Activated CD4-positive, alpha-beta T cell treated with anti-CD3 and anti-CD28 coated beads, Interleukin-2, amount 50 U/mL, for 16 hours (primary cell): ENCODE measurements at regions not wholly inside any gene's neighbourhood (a gene's known extent, or its start where the extent isn't known, plus 50 kb on each side); places are given as distances from the start of the nearest gene placed in this dataset.

Experiments used
- DNase-seq: peaks from one replicate; pipeline ENCODE4 v3.0.0-alpha.2; 2020

DNA sequence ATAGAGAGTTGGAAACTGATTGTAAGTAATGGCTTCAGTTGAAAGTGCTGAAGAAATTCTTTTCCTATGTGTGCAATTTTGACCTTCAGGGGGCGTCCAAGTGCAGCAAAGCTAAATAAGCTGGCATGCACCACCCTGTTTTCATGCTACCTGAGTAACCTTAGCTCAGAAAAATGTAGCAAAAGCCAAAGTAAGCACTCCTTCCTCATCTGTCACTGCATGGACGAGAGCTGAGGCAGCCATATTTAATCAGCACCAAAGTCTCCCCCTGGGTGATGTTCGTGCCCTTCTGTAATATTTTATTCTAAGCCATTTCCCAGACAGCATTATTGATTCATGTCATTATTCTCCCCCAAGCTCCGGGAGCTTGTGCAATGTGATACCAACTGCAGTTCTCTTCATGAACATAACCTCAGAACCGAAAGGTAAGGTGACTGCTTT is 123.1 kb downstream of the RPS12 start:
- peak; percentile 24 for DNase-seq

DNA sequence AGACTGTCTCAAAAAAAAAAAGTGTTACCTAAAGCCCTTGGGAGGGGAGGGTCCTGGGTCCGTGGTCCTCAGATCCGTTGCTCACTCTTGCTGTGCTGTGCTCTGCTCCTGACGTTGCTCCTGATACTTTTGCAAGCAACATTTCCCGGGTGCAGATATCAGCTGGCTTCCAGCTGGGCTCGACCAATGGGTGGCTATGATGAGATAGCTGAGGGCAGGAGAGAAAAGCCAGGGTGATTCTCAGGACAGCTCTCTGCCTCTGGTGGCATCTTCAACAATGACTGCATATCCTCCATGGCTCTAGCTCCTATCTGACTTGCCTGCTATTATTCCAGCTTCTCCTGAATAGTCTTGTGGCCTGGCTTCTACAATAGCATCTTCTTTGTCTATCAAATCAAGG is 134.5 kb downstream of the RPS12 start:
- DNase-seq, result no peak

DNA sequence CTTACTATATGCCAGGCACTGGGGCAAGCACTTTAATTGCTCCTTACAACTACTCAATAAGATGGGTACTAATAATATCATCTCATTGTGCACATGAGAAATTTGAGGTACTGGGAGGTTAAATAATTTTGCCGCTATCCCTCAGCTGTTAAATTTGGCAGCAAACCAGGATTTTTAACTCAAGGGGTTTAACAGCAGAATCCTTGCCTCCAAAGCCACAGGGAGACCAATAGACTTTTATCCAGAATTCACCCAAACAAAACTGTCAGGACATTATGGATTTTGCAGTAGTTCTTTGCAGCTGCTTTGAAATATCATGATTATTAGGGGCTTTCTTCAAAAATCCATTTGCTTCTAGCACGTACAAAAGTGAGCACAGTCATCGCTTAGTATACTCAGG is 136.2 kb downstream of the RPS12 start:
- no peak for DNase-seq

DNA sequence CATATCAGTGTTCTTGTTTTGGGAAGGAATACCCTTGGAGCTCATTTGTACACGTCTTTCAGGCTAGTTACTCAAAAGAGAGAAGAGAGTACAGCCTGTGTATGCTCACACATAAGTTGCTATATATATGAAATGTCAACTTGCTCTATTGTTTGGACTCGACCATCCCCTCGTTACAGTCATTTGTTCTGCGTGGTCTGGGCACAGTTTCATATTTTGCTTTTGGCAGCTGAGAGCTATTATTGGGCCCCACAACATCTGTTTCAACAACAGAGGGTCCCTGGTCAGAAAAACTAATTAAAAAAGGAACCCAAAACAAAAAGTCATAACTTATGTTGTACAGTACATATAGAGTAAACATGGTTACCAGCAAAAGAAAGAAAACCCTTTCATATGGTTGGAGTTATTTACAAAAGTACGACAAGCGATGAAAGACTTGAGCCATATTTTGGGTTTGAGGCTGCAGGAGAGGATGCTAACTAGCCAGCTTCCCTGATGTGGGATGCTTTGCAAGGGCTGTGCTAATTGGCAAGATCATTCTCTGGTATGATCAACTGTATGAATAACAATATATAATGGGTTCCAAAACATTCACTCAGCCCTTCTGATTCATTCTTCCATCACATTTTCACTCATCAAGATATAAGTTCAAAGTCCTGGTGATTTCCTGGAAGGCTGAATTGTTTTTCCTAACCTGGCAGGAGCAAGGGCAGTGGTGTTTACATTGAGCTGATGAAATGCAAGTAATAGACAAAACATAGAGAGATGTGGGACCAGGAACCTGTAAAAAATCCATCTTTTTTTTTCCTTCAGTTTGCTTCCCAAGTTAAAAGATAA is 137.9 kb downstream of the RPS12 start:
- DNase-seq, result no peak

DNA sequence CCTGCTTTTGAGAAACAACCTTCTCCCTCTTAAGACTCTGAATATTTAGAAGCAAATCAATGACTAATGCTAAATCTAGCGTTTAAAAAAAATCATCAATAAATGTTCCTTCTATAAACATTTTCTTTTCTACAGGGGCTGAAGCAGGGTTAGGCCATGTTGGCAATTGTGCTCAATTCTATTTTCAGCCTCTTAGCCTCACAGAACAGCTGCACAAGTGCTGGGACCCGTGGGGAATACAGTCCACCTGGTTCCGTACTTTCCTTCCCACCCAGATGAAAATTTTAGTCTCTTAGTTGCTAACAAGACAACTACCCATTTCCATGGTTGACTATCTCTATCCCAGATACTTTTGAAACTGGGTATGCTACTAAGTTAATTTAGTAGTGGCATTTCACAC is 138.6 kb downstream of the RPS12 start:
- no peak for DNase-seq

DNA sequence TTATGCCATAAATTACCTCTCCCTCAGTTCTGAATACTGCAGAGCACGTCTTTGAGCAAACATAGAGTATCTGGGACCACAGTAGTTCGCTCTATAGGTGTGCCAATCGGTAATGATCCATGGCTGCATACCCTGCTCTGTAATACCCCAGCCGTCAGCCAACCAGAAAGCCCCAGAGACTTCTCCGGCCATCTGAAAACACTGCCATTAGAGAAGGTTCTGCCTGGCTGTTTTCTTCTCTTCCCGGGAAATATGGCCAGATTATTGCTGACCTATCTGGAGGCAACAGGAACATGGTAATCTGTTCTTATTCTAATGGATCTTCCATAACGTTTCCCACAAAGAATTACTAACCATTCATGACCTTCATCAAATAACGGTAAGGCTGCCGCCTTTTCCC is 139.9 kb downstream of the RPS12 start:
- no peak for DNase-seq

DNA sequence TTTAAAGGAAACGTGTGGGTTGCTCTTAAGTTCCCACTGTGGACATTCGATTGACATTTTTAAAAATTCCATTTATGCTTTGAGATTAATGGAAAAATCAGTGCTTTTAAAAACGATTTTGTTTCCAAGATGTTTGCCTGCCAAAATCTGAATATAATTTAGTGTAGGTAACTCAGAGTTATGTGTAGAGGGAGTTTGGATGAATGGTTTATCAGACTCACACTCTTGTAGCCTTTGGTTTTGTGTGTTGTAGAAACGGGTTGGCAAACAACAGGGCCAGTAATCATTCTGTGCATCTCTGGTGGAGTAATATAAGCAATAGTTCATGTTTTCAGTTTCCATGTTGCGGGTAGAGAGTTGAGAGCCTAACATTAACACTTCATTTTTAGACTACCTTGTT is 140.6 kb downstream of the RPS12 start:
- no peak for DNase-seq

DNA sequence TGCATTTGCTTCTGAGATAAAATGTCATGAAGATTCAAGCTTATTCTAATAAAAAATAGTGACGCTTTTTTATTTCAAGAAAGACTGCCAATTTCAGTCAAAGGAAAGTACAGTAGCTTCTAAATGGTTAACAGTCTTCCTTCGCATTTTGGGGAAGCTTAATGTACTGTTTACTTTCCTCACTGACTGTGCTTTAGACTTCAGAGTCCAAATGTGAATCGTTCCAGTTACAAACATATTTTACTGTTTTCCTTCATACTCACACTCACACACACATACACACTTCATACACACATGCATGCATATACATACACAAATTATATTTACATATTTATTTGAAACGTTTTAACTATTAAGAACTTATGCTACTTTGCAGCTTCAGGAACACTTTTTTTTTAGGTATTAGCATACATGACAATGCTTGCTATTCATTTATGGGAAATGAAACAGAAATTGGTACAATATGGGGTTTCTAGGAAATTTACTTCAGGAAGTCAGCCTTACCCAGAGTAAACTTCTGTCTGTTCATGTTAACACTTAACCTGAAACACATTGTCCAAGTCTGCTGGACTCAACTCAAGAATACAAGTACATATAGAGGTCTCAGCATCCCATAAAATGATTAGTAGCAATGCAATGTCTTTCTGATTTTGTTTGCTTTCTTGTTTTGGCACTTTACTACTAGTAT is 145.4 kb downstream of the RPS12 start:
- no peak for DNase-seq

DNA sequence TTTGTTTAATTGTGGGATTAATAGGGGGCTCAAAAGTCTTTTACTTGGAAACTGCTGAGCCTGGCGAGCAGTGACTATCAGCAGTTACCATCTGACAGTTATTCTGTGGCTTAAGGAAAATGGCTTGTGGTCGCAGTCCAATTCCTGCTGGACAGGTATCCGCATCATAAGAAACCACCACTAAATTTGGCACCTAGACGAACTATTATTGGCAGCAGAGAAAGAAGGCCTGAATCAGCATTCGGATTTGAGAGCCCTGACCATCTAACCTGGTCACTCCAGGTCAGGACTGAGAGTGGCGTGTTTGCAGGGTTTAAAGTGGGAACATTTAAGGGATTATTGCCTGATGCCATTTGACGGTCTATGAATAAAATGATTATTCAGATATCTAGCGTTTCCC is 146.4 kb downstream of the RPS12 start:
- DNase-seq, result no peak

DNA sequence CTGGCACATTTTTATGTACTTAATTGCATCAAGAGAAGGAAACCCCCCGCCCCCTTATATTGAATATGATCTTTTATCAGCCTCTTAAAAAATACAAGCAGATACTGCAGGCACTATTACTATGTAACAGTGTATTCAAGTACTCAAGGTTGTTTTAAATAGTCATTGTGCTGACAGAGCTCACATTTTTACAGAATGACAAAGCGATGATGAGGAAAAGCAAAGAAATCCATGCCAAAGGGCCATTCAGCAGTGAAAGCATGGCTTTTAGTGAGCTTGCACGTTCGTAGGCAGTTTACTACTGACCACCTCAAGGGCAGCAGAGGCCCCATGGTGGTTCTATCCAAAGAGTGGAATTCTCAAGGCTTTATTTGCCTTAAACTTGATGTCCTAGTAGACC is 146.8 kb downstream of the RPS12 start:
- no peak for DNase-seq

DNA sequence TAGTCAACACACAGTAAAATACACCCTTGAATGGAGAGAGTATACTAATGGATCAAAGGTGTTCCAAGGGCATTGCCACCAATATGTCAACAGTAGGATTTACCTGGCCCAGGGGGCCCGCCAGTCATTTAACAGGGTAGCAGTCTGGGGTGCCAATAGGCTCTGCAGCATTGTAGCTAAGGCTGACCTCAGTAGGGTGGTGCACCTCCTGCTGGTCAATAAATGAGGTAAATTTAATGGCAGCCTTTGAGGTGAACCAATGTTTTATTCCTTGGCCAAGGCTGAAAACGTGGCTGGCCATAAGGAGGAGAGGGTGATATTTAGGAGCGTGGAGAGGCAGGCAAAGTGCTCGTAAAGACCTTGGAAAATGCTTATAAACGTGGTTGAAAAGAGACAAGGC is 147.2 kb downstream of the RPS12 start:
- DNase-seq, result no peak

DNA sequence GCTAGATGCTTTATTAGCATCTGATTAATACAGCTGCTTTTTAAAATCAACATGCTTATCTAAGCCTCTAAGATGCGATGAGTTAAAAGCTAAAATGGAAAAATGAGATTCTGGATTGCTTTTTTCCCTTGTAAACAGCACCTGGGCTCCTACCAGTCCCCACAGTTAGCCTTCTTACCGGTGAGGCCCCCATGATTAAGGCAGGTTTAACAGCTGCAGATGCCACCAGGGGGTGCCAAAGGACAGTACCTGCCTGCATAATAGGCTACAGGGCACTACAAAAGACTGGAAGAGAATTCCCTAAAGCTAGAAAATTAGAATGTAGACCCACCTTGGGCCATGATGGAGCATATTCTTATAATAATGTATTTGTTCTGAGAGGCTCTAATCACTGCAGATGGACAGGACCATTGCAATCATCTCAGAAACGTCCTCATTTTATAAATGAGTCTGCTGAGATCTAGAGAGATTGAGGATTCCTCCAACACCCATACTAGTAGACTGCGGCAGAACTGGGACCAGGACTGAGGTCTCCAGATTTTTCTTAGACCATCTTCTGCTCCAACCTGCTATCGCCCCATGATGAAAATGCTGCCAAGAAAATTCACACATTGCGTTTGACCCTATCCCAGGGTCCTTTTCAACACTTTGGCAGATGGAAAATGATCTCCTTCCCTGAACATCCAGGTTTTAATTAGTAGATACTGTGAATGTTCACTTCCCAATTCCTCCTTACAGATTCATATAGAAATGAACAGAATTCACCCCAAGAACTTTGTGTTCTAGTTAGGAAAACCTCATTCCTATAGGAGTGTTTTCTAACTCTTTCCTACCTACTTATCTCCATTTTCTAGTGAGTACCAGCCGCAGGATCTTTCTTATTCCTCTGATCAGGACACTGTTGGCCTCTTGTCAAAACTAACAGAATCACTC is 148.8 kb downstream of the RPS12 start:
- peak; percentile 60 for DNase-seq

DNA sequence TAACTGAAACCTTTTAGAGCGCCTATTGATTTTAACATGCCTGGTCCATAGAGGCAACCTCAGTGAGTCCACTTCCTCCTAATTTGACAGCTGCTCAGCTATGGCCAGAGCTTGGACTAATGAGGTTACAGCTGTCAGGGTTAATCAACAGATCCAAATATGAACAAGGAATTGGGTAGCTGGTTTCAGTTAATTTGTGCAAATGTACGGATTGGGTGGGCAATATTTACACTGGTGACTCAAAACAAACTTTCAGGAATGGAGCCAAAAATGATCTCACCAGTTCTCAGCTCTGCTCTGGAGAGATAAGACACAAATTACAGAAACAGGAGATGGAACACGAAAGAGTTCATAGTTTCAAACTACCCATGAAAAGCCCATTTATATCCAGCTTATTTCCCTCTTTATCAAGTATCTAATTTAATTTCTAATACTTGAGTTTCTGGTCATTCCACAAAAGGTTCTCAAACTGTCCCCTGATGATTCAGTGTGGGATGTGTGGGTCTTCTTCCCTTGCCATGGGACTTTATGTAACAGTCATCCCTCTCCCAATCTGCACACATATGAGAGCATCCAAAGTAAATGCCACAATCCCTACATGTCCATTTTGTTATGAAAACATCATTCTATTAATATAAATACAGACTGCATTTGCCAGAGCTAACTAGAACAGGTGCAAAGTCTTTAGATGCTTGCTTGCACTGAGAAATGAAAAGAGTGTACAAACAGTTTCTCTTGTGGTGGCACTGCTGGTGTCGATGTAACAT is 149.9 kb downstream of the RPS12 start:
- no peak for DNase-seq

DNA sequence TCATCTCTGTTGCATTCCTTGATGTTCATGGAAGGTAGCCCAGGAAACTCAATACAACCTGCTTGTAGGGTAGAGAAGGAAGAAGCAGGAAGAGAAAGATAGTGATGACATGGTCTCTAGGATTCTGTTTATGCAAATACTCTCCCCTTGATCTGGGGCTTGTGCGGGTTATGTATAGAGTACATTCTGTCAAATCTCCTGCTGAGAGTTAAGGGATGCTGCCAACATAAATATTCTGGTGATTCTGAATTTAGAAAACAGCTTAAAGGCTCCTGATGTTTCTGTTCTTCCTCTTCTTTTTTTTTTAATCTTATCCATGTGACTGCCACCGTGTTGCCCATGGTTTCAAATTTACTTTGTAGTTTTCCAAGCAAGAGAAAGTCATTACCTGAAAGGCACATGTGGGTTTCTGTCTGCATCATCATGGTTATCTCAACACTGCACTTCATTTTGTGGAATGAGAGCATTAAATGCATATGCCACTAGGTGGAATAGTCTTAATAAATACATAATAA is 150.6 kb downstream of the RPS12 start:
- peak; percentile 33 for DNase-seq

DNA sequence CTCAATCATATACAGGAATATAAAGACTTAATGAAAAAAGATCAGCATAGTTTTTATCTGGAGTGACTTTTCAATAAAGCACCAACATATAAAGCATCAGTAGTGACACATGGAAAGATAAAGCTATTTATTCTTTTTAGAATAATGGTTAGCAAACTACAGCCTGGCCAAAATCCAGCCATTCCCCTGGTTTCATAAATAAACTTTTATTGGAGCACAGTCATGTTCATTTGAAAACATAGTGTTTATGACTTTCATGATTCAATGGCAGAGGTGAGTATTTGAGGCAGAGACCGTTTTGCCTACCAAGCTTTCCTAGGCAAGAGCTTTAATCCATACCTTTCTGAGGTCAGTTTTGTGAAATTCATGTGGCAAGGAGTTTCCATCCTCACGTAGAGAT is 153.5 kb downstream of the RPS12 start:
- DNase-seq, result no peak

DNA sequence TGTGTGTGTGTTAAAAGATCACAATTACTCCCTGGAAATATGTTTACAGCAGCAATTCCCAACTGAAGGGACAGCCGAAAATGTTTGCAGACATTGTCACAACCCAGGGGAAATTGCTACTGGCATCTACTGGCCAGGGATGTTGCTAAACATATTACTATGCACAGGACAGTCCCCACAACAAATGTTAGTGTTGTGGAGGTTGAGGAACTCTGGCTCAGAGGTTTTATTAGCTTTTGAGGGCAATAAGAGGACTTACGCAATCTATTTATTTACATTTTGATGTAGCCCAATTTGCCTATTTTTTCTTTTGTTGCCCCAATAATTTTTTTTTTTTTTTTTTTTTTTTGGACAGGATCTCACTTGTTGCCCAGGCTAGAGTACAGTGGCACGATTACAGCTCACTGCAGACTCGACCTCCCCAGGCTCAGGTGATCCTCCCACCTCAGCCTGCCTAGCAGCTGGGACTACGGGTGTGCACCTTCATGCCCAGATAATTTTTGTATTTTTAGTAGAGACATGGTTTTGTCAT is 154.1 kb downstream of the RPS12 start:
- DNase-seq, result no peak

DNA sequence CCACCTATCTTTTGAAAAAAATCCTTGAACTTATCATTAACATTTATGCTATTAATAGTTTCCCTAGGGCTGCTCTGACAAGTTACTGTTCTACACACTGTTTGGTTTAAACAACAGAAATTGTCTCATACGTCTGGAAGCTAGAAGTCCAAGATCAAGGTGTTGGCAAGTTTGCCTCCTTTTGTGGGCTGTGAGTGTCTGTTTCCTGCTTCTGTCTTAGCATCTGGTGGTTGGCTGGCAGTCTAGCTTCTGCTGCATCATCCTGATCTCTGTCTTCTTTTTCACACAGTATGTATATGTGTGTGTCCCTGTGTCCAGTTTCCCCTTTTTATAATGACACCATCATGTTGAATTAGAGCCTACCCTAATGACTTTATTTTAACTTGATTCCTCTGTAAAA is 154.8 kb downstream of the RPS12 start:
- DNase-seq, result no peak

DNA sequence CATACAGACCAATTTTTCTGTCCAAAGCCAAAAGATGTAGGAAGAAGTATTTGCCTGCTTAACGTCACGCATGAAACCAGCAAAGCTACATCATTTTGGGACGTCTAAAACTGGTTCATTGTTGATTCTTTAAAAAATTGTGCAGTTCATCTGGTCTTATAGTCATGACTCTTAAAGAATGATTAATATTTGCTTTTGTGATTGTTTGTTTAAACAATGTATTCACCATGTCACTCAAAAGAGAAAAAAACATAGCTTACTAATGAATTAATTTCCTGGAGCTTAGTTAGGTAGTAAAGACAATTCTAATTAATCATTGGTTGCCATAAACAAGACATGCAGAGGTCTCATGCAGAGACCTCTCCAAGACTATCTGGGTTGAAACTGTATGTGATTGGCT is 157.3 kb downstream of the RPS12 start:
- DNase-seq, result no peak

DNA sequence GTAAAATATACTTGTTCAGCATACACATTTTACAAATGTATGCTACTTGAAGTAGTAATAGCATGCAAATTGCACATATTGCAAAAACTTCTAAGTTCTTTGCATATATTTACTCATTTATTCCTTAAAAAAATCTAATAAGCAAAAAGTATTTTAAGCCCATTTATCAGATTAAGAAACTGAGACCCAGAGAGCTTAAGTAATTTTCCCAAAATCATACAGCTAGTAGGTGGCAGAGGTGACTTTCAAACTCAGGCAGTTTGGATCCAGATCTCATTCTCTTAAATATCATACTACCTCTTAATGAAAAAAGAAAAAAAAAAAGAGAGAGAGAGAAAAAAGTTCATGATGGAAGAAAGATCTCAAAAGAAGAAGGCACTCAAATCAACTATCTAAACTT is 157.9 kb downstream of the RPS12 start:
- DNase-seq, result no peak

DNA sequence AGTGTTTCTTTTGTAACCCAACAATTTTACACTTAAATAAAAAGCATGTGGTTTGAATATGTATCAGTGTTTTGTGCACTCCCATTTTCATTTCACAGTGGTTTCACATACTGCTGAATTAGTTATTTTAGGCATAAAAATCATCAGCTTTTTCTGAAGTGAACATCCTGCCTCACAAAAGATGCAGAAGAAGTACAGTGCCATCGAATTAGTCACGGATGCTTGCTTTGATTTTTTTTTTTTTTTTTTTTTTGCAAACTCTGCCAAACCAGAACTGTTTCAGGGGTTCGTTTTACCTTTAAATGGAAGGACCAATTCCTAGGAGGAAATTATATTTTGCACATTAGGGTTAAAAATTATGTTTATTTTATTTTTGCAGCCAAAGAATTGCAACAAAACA is 158.6 kb downstream of the RPS12 start:
- DNase-seq, result no peak

DNA sequence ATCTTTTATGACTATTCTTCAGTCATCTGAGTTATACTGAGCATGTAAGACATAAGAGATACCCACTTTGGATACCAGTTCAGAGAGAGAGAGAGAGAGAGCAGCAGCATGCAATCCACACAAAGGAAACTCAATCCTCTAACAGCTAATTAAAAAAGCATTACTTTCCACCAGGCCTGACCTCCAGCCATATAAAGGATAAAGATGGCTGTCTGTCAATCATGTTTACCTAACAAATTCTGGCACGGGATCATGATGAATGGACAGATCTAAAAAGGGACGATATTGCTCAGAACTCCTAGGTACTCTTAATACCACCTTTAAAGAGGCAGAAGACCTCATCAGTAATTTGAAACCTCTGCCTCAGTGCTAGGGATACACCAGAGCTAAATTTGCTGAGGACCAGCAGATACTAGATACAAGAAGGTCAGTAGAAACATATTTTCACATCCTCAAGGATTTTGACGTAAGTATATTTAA is 159.2 kb downstream of the RPS12 start:
- no peak for DNase-seq

DNA sequence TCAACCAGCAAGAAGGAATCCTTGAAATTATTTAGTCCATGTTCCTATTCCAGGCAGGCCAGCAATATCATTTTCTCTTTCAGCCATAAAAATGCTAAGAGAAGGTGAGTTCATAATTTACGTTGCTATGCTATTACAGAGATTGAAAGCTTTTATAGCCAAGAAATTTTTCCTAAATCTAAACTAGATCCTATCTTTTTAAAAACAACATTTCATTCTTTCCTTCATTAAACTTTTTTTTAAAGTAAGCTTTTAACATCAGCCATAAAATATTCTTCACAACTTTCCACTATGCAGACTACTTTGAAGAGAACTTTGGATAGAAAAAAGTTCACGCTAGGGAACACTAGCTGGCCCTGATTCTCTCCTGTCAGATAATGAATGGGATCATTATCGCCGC is 159.8 kb downstream of the RPS12 start:
- DNase-seq, result no peak
